HG02588 (cell line): ENCODE measurements at regions not wholly inside any gene's neighbourhood (a gene's known extent, or its start where the extent isn't known, plus 50 kb on each side); places are given as distances from the start of the nearest gene placed in this dataset.
"Not testable (repeated sequence)": the region's sequence is repeated elsewhere in the genome, so short reads cannot be mapped to it uniquely, and the experiment has no call there.

Source experiments
- ATAC-seq: cut with Tn5 transposase; IDR thresholded peaks from one replicate; pipeline ENCODE4 v1.9.1; 2021; ENCODE audit warnings: mild to moderate bottlenecking, moderate library complexity; ENCODE audit not compliant: unreplicated experiment

- no peak for ATAC-seq
Measured at GRCh38 chr2:53381271-53381670, 386.3 kb upstream of the CHAC2 start.

GRCh38 chr2:53379547-53379946, 388.1 kb upstream of the CHAC2 start:
- ATAC-seq, result no peak

- ATAC-seq, result no peak
Measured at GRCh38 chr2:53378791-53379190, 388.8 kb upstream of the CHAC2 start.

GRCh38 chr2:53373126-53373525, 394.5 kb upstream of the CHAC2 start:
- ATAC-seq, result no peak

GRCh38 chr2:53366543-53366942, 401.1 kb upstream of the CHAC2 start:
- no peak for ATAC-seq

GRCh38 chr2:53362934-53363333, 404.7 kb upstream of the CHAC2 start:
- no peak for ATAC-seq

GRCh38 chr2:53356291-53356905, 411.2 kb upstream of the CHAC2 start:
- no peak for ATAC-seq

GRCh38 chr2:53353135-53354114, 414.2 kb upstream of the CHAC2 start:
- ATAC-seq, result no peak

GRCh38 chr2:53347269-53347668, 420.3 kb upstream of the CHAC2 start:
- no peak for ATAC-seq

- no peak for ATAC-seq
Measured at GRCh38 chr2:53342248-53342647, 425.4 kb upstream of the CHAC2 start.

GRCh38 chr2:53334610-53335009, 433.0 kb upstream of the CHAC2 start:
- ATAC-seq, result no peak

GRCh38 chr2:53331667-53332066, 435.9 kb upstream of the CHAC2 start:
- ATAC-seq, result no peak

GRCh38 chr2:53317861-53318260, 449.7 kb upstream of the CHAC2 start:
- no peak for ATAC-seq

- no peak for ATAC-seq
Measured at GRCh38 chr2:53315149-53315548, 452.5 kb upstream of the CHAC2 start.

- ATAC-seq, result no peak
Measured at GRCh38 chr2:53314718-53315117, 452.9 kb upstream of the CHAC2 start.

GRCh38 chr2:53313644-53314043, 454.0 kb upstream of the CHAC2 start:
- not testable (repeated sequence) for ATAC-seq

GRCh38 chr2:53312721-53313120, 454.9 kb upstream of the CHAC2 start:
- no peak for ATAC-seq

GRCh38 chr2:53312181-53312580, 455.4 kb upstream of the CHAC2 start:
- ATAC-seq, result no peak

GRCh38 chr2:53303012-53303578, 464.5 kb upstream of the CHAC2 start:
- ATAC-seq, result no peak

GRCh38 chr2:53302455-53302854, 465.1 kb upstream of the CHAC2 start:
- no peak for ATAC-seq

GRCh38 chr2:53289309-53290006, 478.1 kb upstream of the CHAC2 start:
- ATAC-seq, result no peak
